HG02970 (cell line): ENCODE measurements at regions not wholly inside any gene's neighbourhood (a gene's known extent, or its start where the extent isn't known, plus 50 kb on each side); places are given as distances from the start of the nearest gene placed in this dataset.
"Not testable (repeated sequence)": the region's sequence is repeated elsewhere in the genome, so short reads cannot be mapped to it uniquely, and the experiment has no call there.

Experiments
- ATAC-seq: cut with Tn5 transposase; IDR thresholded peaks from one replicate; pipeline ENCODE4 v1.9.1; 2021; ENCODE audit warnings: mild to moderate bottlenecking, moderate library complexity, moderate number of reproducible peaks; ENCODE audit not compliant: unreplicated experiment, low FRiP score

DNA sequence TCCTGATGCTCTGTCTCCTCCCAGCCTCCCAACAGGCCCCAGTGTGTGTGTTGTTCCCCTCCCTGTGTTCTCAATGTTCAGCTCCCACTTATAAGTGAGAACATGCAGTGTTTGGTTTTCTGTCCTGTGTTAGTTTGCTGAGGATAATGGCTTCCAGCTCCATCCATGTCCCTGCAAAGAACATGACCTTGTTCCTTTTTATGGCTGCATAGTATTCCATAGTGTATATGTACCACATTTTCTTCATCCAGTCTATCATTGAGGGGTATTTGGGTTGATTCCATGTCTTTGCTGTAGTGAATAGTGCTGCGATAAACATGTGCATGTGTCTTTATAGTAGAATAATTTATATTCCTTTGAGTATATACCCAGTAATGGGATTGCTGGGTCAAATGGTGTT, 150.4 kb downstream of the KLF6 start:
- ATAC-seq = not testable (repeated sequence)

DNA sequence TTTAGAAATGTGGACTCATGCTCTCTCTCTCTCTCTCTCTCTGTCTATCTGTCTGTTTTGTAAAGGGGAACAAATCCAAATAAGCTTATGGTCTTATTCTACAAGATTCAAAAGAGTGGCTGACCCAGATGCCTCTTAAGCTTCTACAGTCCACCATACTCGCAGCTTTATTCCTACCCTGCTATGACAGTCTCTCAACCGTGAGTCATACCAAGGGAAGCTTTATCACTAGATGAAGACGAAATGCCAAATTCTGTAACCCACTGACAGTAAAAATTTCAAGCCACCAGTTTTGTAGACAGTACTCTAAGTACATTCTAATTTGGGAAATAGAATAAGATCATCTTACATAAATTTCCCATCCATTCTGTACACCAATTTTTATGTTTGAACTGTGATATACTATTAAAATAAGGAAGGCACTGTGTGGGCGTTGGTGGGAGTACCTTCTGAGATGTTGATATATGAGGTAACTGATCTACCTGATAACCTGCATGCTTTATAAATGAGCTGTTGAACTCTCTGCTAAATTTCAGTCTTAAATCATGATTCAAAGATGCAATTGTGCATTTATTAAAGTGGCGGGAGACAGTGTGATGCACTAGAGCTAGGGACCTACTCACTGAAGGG, 153.2 kb downstream of the KLF6 start:
- ATAC-seq = no peak

DNA sequence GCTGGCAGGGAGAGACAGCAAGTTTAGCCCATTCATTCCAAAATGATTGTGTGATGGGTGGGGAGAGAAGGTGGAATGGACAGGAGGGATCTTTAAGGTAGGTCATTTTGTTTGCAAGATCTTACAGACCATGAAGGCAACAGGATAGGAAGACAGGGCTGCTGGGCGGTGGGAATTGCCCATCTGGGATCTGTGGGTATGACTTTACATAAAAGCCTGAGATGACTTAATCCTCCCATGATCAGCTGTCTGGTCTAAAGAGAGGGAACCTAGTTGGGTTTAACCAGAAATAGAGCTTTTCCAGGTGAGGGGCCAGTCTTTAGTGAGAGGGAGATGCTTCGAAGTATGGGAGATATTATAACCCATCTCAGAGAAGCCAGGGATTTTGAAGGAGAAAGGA, 153.7 kb downstream of the KLF6 start:
- ATAC-seq = no peak

DNA sequence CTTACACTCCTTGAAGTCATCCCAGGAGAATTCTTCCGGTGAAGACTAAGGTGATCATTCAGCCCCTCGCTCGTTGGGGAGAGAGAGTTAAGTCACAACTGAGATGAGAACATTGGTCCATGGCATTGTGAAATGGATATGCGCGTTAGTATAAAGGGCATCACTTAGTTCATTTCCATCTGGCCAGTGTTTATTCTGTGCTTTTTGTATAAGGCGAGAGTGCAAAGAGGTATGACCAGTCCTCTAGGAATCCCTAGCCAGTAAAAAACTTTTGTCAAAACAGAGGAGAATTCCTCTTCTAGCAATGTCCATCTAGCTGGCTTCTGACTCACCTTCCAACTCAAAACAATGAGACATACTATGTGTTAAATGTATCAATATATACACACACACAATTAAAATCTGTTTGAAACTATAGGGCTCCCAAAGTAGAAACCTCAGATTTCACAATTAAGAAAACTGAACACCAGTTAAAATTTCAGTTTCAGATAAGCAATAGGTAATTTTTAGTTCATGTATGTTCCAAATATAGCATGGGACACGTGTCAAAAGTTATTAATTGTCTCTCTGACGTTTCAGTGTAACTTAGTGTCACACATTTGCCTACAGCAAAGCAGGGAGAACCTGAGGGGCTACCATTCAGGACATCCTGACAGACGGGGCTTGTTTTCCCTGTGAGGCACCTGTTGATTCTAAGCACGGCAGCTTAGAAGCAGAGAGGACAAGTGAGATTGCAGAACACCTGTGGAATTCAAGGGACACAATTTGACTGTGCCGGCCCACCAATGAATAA, 158.9 kb downstream of the KLF6 start:
- ATAC-seq = peak; percentile 75

DNA sequence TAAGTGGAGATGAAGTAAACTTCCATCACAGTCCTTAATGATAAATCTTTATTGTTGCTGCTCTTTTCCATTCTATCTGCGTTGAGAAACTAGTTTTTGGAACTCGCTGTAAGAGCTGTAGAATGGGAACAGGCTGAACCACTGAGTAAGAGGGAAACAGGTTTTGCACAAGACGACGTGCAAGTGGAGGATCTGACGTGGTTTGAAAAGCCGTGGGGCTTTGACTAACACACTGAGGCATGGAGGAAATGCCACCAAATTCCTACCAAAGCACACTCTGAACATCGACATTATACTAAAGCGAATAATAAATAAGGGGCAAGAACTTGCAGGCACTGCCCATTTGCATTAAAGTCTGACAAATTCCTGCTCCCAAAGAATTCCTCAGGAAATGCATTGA, 160.6 kb downstream of the KLF6 start:
- ATAC-seq = no peak

DNA sequence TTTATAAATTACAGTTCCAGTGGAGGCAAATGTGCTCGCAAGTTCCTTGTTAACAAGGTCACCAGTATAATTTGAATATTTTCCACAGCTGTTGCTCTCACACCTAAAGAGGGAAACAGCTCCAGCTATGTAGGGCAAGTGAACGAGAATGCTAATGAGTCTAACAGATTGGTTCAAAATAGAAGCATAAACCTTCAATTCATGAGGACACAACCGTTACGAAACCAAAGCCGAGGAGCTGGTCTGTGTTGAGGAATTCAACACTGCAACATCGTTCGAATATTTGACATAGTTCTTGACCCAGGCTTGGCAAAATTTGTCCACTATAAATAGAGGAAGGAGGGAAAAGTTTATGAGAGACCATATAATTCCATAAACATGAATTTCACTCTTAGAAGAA, 161.3 kb downstream of the KLF6 start:
- ATAC-seq = peak; percentile 41

DNA sequence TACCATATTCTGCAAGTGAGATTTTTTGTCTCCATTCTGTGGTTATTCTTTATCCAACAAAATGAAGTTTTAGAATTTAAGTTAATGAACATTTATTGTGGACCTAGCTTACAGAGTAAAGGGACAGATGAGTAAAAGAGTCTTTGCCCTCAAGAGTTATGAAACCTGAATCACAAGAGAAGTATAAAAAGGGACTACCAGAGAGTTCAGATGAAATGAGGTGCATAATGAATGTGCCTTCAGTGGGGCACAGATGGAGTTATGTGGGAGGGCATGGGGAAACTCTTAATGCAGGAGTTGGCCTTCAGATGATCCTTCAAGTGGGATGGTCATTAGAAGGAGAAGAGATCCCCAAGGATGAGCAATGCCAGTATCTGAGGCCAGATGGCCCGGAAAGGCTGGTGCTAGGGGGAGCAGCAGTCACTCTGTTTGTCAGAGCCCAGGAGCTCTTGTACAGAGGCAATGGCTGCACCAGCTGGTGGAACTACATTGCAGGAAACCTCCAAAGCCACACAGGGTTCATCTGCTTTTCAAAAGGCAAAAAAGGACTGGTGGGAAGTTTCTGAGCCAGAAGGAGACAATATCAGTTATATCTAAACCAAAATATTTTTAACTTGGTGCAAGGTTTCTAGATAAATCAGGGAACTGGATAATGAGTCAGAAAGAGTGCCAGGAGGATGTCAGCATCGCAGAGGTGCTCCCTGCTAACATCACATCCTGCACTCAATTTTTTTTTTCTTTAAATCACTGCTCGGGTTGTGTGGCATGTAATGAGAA, 162.0 kb downstream of the KLF6 start:
- peak; percentile 32 for ATAC-seq

DNA sequence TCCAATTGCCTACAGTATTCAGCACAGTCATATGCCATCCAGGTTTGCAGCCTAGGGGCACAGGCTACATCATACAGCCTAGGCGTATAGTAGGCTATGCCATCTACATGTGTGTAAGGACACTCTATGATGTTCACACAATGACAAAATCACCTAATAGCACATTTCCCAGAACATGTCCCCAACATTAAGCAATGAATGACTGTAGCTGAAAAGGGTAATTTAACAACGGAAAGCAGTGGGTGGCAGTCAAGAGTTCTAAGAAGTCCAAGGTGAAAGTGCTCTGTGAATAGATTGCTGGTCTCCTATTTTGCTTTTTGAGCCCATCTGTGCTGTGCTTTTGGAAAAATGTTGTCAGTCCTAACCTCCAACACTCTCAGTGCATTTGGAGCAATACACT, 162.6 kb downstream of the KLF6 start:
- ATAC-seq = no peak

DNA sequence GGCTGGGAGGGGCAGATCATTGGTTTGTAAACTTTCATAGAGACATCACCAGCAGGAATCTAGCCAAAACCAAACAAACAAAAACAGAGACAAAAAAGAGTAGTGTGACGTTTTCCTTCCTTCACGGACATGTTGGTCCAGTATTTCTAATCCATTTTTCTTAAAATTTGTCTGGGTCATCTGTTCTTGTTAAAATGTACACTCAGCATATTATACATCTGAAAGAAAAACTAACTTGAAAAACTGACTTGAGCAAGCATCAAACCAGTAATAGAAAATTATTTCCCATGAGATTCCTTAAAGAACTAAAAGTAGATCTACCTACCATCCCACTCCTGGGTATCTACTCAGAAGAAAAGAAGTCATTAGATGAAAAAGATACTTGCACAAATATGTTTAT, 164.2 kb downstream of the KLF6 start:
- ATAC-seq = no peak

DNA sequence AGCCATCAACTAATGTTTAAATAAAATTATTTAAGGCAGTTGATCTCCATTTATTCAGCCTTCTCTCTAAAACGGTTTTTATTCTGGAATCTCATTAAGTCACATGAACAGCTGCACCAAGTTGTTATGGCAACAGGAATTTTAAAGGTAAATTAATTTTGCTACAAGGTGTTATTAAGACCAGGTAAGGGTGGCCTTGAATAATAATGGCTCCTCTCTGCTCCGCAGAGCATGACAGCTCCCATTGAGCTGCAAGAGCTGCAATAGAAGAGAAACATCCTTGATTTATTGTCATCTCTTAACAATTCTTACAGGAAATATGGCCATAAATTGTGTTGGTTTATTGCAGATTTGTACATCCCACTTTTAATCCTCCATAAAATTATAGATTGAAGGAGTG, 165.8 kb downstream of the KLF6 start:
- ATAC-seq = no peak

DNA sequence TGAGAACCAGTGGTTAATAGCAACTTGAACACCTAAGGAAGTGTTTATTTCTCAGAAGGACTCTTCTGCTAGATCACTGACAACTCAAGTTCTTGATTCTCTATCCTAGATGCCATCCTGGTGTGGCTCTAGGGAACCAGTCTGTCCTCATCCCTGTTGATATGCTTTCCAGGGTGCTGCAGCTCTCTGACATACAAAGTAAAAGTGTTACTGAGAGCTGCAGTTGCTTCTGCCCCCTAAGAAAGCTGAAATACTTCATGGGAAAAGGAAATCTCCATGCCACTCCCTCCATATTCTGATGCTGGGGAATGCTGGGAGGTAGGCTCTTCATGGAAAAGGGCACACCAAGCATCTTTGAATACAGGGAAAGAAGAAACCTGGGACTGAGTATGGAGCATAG, 168.1 kb downstream of the KLF6 start:
- no peak for ATAC-seq

DNA sequence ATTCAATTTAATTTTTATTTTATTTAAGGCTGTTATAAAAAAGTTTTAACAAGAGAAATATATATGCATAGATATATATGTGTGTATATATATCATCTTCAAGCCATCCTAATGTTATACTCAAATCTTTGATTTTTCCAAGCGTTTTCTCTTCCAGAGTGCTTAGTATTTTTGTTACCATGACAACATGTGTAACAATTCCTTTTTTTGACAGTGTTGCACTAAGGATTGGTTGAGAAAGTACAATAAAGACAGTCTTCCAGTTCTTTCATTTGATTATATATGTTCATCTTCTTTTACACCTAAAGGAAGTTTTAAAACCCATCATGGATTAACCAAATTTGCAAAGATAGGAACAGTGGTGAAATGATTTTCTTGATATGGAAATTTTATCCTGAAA, 171.7 kb downstream of the KLF6 start:
- ATAC-seq = no peak

DNA sequence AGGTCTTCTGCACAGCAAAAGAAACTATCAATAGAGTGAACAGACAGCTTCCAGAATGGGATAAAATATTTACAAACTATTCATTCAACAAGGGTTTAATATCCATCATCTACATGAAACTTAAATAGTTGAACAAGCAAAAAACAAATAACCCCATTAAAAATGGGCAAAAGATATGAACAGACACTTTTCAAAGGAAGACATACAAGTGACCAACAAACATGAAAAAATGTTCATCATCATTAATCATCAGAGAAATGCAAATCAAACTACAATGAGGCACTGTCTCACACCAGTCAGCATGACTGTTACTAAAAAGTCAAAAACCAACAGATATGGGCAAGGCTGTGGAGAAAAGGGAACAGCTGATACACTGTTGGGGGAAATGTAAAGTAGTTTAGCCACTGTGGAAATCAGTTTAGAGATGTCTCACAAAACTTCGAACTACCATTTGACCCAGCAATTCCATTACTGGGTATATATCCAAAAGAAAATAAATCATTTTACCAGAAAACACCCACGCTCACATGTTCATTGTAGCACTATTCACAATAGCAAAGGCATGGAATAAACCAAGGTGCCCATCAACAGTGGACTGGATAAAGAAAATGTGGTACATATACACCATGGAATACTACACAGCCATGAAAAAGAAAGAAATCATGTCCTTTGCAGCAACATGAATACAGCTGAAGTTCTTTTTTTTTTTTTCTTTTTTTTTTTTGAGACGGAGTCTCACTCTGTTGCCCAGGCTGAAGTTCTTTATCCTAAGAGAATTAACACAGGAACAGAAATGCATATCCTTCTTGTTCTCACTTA, 172.6 kb downstream of the KLF6 start:
- ATAC-seq = no peak

DNA sequence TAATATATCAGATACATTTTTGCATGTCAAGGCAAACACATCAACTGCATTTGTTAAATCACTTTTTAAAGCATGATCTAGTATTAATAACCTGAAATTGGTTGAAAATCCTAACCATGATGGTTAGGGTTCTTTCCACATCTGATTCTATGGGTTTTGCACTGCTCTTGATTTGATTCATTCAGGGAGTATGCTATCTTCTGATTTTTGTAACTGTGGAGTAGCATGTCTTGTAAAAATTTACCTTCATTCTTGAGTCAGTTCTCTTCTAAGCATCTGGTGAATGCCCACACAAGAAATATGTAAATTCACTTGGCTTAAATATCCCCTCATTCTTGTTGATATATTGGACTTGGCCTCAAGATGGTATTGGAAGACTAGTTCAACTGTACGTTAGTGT, 178.7 kb downstream of the KLF6 start:
- no peak for ATAC-seq

DNA sequence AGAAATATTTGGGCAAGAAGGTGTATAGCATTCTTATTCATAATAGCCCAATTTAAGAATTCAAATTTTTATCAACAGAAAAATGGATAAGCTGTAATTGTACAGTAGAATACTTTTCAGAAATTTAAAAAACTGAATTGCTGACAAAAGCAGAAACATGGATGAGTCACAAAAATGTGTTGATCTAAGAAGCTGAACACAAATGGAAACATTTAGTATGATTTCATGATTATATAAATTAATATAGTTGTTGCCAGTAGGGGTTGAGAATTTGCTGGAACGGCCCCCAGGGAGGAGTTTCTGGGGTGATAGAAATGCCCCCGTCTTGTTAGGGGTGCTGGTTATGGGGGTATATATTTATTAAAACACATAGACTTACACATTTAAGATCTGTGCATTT, 179.1 kb downstream of the KLF6 start:
- no peak for ATAC-seq

DNA sequence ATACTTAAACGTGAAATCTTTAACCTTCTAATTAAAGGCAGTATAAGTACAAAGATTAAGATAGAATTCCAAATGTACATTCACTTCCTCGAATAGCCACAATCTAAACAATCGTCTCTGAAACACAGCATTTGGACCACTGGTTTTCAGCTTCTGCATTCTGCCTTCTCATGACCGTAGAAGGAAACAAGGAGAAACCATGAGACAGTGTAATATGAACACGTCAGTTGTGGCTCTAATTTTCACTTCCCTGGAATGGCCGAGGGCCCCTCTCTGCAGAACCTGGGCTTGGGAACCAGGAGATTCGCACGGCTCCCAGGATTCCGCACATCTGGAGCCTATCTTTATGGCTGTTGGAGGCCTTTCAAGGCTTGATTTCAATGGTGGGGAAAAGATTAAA, 189.3 kb downstream of the KLF6 start:
- ATAC-seq = no peak

DNA sequence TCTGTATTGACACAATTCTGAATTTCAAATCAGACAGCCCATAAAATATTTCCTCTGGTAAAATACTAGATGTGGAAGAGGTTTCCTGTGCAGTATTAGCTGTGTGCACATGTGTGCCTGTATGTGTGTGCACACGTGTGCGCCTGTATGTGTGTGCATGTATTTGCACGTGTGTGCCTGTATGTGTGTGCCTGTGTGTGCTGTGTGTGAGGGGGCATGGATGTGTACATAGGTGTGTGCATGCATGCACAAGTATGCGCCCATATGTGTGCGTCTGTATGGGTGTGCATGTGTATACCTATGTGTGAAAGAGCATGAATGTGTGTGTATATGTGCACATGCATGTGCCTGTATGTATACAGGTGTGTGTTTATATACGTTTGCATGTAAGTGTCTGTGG, 191.4 kb downstream of the KLF6 start:
- no peak for ATAC-seq

DNA sequence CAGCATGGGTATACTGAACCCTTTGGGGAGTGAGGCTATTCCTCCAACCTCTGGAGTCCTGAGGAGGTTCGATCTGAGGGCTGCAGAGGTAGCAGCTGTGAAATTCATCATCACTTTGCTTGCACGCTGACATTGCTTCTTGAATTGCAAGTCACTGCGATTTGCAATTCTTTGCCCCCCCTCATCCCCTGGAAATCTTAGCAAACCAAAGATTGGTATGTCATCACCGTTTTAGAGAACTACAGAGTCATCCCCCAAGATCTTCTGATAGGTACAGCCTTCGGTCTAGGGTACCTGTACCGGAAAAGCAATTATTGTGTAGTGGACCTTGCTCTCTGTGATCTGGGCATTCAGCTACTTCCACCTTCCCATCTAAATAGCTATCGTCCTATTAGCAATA, 192.6 kb downstream of the KLF6 start:
- ATAC-seq = no peak

DNA sequence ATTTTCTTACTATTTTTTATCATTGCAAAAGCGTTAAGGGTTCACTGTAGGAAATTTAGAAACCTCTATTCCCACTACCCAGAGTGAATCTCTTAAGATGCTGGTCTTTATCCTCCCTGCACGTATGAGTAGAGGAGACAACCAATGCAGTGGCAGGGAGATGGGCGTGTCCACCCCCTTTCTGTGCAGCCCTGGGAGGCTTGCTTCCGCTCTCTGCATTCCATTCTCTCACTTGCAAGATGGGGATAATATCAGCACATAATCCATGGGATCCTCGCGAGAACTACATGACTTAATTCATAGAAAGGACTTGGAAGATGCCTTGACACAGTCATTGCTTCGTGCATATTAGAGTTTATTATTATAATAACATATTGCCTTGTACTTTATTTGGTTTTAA, 196.2 kb downstream of the KLF6 start:
- no peak for ATAC-seq

DNA sequence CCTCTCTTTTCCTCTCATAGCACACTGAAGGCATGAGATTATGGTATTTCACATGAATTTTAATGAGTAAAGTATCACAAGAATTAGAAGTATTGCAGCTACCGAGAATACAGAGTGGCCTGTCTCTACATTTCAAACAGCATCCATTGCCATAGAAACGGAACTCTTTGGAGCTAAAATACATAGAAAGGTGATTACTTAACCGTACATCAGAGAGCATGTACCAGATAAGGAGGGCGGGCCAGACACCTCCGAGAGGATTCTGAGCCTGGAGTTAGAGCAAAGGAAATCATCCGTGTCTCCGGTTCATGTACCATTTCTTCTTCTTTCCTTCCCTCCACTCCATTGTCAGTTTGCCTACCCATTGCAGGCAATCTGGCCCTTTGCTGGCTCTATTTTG, 196.7 kb downstream of the KLF6 start:
- ATAC-seq = no peak
